Bronchial epithelial cell (primary cell): ENCODE measurements at regions not wholly inside any gene's neighbourhood (a gene's known extent, or its start where the extent isn't known, plus 50 kb on each side); places are given as distances from the start of the nearest gene placed in this dataset.
"Not testable (repeated sequence)": the region's sequence is repeated elsewhere in the genome, so short reads cannot be mapped to it uniquely, and the experiment has no call there.

ENCODE experiments used
- DNase-seq: peaks from one replicate; pipeline ENCODE4 v3.0.0-alpha.2; 2010; ENCODE audit warnings: low read depth
- FAIRE-seq: peaks from 2 replicates; lab custom pipeline; 2011; peaks lifted over from hg19 to GRCh38; lab: Jason Lieb, UNC
- H3K27me3 ChIP-seq: 2 replicates; pipeline ENCODE4 v1.5.1; 2011; ENCODE audit warnings: low read length; ENCODE audit not compliant: control insufficient read depth, insufficient read depth
- H3K36me3 ChIP-seq: 2 replicates; pipeline ENCODE4 v1.5.1; 2011; ENCODE audit warnings: low read length; ENCODE audit not compliant: control insufficient read depth, insufficient read depth
- H3K4me3 ChIP-seq: 2 replicates; pipeline ENCODE4 v1.5.1; 2011; ENCODE audit warnings: mild to moderate bottlenecking, low read depth, low read length, control low read depth
- CTCF ChIP-seq: IDR thresholded peaks from 2 replicates; pipeline ENCODE4 v1.5.1; 2011; ENCODE audit warnings: mild to moderate bottlenecking, moderate library complexity, low read length, control low read depth, inconsistent platforms; ENCODE audit not compliant: insufficient read depth, severe bottlenecking

DNA sequence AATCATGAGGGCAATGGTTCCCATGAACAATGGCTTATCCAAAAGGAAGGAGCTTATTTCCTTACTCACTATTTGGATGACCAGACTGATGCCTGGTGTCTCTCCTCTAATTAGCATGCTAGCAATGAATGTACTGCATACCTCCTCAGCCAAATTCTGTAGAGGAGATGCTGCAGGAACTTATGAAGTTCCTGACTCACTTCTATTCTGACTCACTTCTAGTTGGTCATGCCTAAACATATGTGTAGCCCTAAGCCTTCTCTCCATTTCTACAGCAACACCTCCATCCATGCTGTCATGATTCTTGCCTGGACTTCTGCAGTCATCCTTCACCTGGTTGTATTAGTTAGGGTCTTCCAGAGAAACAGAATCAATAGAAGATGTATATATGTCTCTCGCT lies 59.9 kb upstream of the MRPS9 start:
- DNase-seq (peak; percentile 80), FAIRE-seq (no peak)
- no peaks in the 10 kb centered on the region for H3K36me3 ChIP-seq
- H3K4me3 ChIP-seq: no peak overlapping the region
- H3K27me3 ChIP-seq: no peaks in the 10 kb centered on the region
- no peak for TF ChIP-seq CTCF

- H3K27me3 ChIP-seq, H3K36me3 ChIP-seq, H3K4me3 ChIP-seq: not testable (repeated sequence)
- DNase-seq (peak; percentile 77), FAIRE-seq (peak; percentile 97)
These were observed 58.1 kb upstream of the MRPS9 start for GRCh38 chr2:104979786-104980185.

DNA sequence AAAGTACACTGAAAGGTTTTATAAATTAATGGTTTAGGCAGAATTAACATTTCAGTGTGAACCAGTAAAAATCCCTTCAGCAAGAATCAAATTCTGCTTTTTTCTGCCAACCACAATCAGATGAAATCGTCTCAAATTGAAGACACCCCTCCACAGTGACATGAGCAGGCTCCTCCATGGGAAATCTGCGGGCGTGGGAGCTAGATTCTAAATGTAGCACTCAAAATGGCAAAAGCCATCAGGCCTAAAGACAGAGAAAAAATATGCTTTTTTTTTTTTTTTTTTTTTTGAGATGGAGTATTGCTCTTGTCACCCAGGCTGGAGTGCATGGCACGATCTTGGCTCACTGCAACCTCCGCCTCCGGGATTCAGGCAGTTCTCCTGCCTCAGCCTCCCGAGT lies 55.8 kb upstream of the MRPS9 start:
- Histone ChIP-seq H3K4me3 (no peak overlapping the region), H3K27me3 (no peaks in the 10 kb centered on the region), H3K36me3 (no peaks in the 10 kb centered on the region)
- TF ChIP-seq CTCF: no peak
- DNase-seq: no peak
- FAIRE-seq: no peak
